Inferior parietal cortex (tissue), 1 donor: ENCODE measurements at regions not wholly inside any gene's neighbourhood (a gene's known extent, or its start where the extent isn't known, plus 50 kb on each side); places are given as distances from the start of the nearest gene placed in this dataset.

ENCODE experiments used
- DNase-seq: peaks from one replicate; pipeline ENCODE4 v3.0.0-alpha.2; 2016; ENCODE audit errors: extremely low spot score

DNA sequence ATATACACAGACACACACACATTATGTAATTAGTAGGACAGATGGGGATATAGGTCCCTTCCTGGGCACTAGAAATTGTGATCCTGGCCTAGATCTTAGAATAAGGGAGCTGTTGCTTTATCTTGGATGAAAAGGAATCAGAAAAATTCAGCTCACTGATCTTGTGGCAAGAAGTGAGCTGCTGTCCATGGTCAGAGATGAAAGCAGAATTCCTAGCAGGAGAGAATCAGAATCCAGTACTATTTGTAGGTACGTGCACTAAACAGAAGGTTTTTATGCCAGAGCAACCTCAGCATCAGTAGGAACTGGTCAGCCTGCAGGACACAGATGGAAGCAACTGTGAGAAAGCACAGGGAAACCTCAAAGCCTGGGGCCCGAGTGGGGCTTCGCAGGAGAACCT, 549.2 kb upstream of the POM121L12 start:
- no peak for DNase-seq

DNA sequence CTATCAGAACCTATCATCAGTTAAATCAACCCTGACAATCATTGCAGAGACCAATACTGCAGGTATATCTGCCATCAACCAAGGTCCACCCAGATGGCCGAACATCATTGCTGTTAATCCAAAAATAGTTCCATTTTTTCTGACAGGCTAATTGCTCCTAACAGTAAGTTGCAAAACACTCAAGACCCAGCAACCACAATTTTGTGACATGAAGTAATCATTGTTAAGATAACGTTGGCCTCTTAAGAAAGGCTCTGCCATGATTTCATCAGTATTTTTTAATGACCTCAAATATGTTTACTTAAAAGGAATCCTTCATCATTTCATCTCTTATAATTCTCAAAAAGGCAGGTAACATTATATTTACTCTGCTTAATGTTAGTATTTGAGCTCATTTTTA, 553.4 kb upstream of the POM121L12 start:
- DNase-seq, result no peak

- DNase-seq, result no peak
Measured at GRCh38 chr7:52481571-52481970, 553.9 kb upstream of the POM121L12 start.

GRCh38 chr7:52479990-52480389, 555.4 kb upstream of the POM121L12 start:
- DNase-seq, result no peak

DNA sequence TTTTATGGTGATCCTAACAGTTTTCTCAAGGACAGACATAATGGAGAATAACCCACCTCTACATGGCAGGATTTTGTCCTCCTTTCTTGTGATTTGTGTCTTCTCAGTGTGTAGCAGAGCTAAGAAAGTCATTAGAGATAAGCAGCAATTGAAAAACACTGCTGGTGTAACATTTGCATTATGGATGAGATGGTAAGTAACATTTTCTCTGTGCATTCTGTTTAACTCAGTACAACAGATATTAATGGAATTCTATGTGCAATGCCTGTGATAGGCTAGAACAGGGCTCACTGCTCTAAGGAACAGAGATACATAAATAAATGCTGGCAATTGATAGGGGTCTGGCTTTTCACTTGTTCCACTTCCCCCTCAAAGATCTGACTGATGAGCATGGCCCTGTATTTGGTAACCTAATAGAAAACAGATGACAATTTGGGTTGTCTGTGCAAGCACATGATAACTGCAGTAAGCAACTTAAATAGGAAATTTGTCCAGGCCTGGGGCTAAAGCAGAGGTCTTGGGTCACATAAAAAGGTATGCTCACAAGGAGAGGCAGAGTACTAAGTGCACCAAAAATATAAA, 560.3 kb upstream of the POM121L12 start:
- no peak for DNase-seq

DNA sequence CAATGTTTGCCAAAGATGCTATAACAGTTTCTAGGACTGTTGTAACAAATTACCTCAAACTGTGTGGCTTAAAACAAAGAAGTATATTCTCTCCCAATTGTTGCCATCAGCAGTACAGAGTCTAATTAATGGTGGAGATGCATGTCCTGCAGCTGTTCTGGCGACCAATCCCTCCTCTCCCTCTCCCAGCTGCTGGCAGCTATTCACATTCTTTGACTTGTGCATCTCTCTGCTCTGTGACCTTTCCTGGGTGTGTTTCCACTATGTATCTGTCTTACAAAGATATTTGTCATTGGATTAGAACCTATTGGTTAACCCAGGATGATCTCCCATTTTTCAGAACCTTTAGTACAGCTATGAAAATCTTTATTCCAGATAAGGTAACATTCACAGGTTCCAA, 561.7 kb upstream of the POM121L12 start:
- DNase-seq, result no peak

GRCh38 chr7:52472006-52472620, 563.3 kb upstream of the POM121L12 start:
- no peak for DNase-seq

DNA sequence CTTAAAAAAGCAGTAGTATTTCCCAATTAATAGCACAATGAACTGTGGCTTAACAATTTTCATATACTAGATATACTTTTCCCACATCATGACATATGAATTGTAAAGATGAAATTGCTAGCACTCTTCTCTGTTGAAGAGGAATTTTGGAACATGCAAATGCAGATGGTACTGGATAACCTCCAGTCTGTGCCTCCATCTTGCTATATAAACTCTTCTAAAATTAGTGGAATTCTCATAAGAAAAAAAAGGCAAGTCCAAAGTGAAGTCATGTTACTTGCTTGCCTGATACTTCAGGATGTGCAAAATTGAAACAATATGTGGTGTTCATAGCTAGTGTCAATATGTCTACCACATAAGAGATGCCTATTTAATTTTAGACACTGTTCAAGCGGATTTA, 570.2 kb upstream of the POM121L12 start:
- DNase-seq, result no peak

GRCh38 chr7:52463341-52463740, 572.1 kb upstream of the POM121L12 start:
- DNase-seq, result no peak

DNA sequence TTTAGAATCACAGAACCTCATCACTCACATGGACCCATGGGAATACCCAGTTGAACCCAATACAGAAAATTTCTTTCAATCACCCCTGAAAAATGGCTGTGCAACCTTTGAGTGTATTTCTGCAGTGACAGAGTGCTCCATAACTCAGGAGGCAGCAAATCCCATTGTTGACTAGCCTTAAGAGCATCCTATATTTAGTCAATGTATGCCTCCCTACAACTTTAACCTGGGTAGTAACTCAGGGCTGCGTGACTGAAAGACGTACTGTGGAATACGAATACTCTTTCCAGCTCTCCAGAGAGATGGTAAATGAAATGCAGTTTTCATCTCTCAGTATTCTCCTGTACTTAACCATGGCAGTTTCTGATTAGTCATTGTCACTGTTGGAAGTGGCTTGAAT, 573.0 kb upstream of the POM121L12 start:
- no peak for DNase-seq

DNA sequence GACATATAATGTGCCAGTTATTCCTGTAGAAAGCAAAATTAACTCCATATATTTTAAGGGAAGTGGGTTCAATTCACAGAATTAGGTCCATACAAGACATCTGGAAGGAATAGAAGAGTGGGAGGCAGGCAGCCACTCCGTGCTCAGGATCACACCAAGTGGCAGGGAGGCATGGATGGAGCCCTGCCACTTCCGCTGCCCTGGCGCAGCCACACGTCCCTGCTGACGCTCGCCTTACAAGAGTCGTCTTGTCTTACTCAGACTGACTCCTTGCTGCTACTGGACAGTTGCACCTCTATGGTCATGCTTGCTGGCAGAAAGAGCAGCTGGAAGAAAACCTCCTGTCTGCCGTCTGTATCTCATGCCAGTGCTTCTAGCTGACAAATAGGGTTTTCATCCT, 579.9 kb upstream of the POM121L12 start:
- no peak for DNase-seq

- DNase-seq, result peak; percentile 24
Measured at GRCh38 chr7:52450816-52451215, 584.6 kb upstream of the POM121L12 start.

- DNase-seq, result no peak
Measured at GRCh38 chr7:52447581-52448180, 587.8 kb upstream of the POM121L12 start.

GRCh38 chr7:52436278-52436677, 599.2 kb upstream of the POM121L12 start:
- no peak for DNase-seq

DNA sequence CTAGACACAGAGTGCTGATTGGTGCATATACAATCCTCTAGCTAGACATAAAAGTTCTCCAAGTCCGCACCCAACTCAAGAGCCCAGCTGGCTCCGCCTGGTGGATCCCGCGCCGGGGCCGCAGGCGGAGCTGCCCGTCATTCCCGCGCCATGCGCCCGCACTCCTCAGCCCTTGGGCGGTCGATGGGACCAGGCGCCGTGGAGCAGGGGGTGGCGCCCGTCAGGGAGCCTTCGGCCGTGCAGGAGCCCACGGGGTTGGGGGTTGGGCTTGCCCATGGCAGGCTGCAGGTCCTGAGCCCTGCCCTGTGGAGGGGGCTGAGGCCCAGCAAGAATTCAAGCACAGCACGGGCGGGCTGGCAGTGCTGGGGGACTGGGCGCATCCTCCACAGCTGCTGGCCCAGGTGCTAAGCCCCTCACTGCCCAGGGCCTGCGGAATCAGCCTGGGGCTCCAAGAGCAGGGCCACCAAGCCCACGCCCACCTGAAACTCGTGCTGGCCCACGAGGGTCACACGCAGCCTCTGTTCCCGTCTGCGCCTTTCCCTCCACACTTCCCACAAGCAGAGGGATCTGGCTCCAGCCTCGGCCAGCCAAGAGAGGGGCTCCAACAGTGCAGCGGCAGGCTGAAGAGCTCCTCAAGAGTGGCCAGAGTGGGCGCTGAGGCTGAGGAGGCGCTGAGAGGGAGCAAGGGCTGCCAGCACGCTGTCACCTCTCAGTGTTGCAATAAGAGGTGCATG, 604.2 kb upstream of the POM121L12 start:
- no peak for DNase-seq

GRCh38 chr7:52423251-52423650, 612.2 kb upstream of the POM121L12 start:
- no peak for DNase-seq

DNA sequence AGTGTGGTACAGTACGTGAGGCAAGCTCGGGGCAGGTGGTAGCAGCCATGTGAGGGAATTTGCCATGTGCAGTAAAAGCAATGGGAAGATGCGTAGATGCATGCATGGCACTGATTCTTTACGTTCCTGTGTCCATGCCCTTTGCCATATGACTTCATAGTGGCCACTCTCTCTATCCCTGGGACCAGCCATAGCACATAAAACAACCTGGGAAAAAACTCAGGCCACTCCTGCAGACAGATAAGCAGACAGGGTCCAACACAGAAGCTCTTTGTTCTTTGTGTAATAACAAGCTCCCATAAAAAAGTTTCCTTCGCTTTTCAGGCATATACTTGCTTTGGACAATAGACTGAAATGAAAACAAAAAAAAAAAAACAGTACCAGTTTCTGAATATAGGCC, 622.4 kb upstream of the POM121L12 start:
- no peak for DNase-seq

DNA sequence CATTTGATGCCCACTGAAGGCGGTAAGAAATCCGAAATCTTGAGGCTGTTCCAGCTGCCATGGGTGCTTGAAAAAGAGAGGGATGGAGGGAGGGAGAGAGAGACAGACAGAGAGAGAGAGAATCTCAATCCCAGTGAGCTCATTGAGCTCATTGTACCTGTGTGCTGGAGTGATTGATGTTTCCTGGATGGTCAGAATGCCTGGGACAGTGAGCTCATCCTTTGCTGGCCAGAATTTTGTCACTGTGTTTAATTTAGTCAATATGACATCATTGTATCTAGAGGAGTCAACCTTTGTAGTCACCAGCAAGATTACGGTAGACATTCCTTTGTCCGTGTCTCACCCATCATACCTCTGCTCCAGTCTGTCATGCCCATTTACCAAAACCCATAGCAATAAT, 625.4 kb upstream of the POM121L12 start:
- DNase-seq, result no peak

DNA sequence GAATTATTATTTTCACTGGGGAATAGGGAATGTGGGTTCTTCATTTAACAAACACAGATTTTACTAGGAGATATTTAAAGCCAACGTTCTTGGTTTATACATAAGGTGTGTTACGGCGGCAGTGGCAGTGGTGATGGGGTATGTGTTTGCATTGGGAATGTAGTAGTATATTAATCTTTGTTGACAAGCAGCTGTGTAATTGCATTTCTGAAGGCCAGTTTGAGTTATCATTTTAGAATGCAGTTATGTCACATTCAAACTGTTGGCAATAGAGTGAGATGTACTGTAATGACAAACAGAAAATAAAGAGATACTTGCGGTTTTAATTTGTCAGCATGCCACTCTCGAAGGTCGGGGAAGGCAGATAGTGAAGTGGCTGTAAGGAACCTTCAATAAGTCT, 628.6 kb upstream of the POM121L12 start:
- DNase-seq, result no peak

DNA sequence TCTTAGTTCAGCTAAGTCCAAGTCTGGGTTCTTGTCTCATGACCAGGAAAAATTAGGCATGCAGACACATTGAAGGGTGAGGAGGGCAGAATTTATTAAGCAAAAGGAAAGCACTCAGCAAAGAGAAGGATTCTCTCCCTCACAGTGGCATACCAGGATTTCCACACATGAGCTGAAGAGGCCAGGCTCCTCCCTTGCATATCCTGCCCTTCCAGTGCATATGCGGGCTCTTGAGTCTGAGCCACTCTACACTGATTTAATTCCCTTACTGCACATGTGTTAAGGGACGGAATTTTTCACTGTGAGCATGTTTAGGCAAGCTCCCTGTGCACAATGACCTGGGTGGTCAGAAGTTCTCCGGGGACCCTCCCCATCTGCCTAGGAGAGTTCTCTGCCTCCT, 652.7 kb upstream of the POM121L12 start:
- DNase-seq, result no peak

- no peak for DNase-seq
Measured at GRCh38 chr7:52369922-52370321, 665.5 kb upstream of the POM121L12 start.

DNA sequence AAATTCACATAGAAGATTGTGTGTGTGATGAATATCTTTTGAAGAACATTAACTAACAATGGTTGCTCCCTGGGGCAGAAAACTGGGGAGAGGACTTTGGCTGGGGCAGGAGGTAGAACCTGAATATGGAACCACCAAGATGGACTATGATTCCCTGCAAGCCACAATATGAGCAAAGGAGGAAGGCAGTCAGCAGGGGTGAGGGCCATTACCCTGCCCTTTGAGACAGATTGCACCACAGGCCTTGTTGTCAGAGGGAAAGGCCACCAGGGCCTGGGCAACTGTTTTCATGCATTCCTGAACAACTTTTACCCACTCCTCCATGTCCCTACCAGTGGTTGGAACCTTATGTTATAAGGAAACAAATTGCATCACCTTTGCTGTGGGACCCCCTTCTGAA, 670.1 kb upstream of the POM121L12 start:
- DNase-seq, result no peak

GRCh38 chr7:52362521-52362920, 672.9 kb upstream of the POM121L12 start:
- DNase-seq, result no peak
